H4 (cell line): ENCODE measurements at regions not wholly inside any gene's neighbourhood (a gene's known extent, or its start where the extent isn't known, plus 50 kb on each side); places are given as distances from the start of the nearest gene placed in this dataset.

Source experiments
- DNase-seq: peaks from one replicate; pipeline ENCODE4 v3.0.0-alpha.2; 2015; ENCODE audit warnings: low spot score

GRCh38 chr2:60320724-60321123 lies 232.7 kb downstream of the BCL11A start:
- DNase-seq = no peak

GRCh38 chr2:60319031-60319547 lies 234.4 kb downstream of the BCL11A start:
- DNase-seq = no peak

- DNase-seq = no peak
These were observed 234.9 kb downstream of the BCL11A start for GRCh38 chr2:60318544-60318943.

- DNase-seq = no peak
These were observed 235.6 kb downstream of the BCL11A start for GRCh38 chr2:60317844-60318243.

GRCh38 chr2:60317034-60317386 lies 236.4 kb downstream of the BCL11A start:
- no peak for DNase-seq

GRCh38 chr2:60316381-60317033 lies 236.9 kb downstream of the BCL11A start:
- no peak for DNase-seq

- no peak for DNase-seq
These were observed 239.8 kb downstream of the BCL11A start for GRCh38 chr2:60313470-60314172.

- no peak for DNase-seq
These were observed 240.8 kb downstream of the BCL11A start for GRCh38 chr2:60312618-60313017.

GRCh38 chr2:60311524-60311923 lies 241.9 kb downstream of the BCL11A start:
- no peak for DNase-seq

GRCh38 chr2:60309941-60310660 lies 243.4 kb downstream of the BCL11A start:
- no peak for DNase-seq

- DNase-seq = no peak
These were observed 244.1 kb downstream of the BCL11A start for GRCh38 chr2:60309336-60309735.

- DNase-seq = no peak
These were observed 247.1 kb downstream of the BCL11A start for GRCh38 chr2:60306267-60306861.

- DNase-seq = no peak
These were observed 249.8 kb downstream of the BCL11A start for GRCh38 chr2:60303680-60304079.

GRCh38 chr2:60302377-60303126 lies 250.9 kb downstream of the BCL11A start:
- no peak for DNase-seq

GRCh38 chr2:60301726-60302125 lies 251.7 kb downstream of the BCL11A start:
- DNase-seq = no peak

- DNase-seq = no peak
These were observed 254.3 kb downstream of the BCL11A start for GRCh38 chr2:60299179-60299578.

GRCh38 chr2:60298006-60298696 lies 255.3 kb downstream of the BCL11A start:
- DNase-seq = no peak

GRCh38 chr2:60297296-60298005 lies 256.0 kb downstream of the BCL11A start:
- no peak for DNase-seq

- no peak for DNase-seq
These were observed 257.1 kb downstream of the BCL11A start for GRCh38 chr2:60296219-60296955.

GRCh38 chr2:60295636-60295962 lies 257.9 kb downstream of the BCL11A start:
- no peak for DNase-seq
